ENCODE measurements at regions not wholly inside any gene's neighbourhood (a gene's known extent, or its start where the extent isn't known, plus 50 kb on each side); places are given as distances from the start of the nearest gene placed in this dataset.

GRCh38 chr6:90739339-90739738 is 152.5 kb upstream of the MAP3K7 start:
- Histone ChIP-seq H3K4me3 (ENCODE audit: low read length) (no peak overlapping the region), H3K4me1 (ENCODE audit: control insufficient read depth, insufficient read depth, low read length) (no peaks in the 10 kb centered on the region), H3K9me3 (ENCODE audit: control insufficient read depth, low read length) (no peaks in the 10 kb centered on the region), H3K27me3 (ENCODE audit: control insufficient read depth, insufficient read depth) (no peaks in the 10 kb centered on the region), H3K27ac (ENCODE audit: low read length) (no peak overlapping the region)
- ATAC-seq (no peak), DNase-seq (no peak)
- WGBS: 68% methylated on average over 7 of the region's 7 CpGs
- intact Hi-C loops (cut with DNase I): no loop called here

GRCh38 chr6:90730151-90730673 is 143.3 kb upstream of the MAP3K7 start:
- intact Hi-C loops (cut with DNase I): no loop called here
- no peak for DNase-seq
- Histone ChIP-seq H3K9me3 (ENCODE audit: control insufficient read depth, low read length) (no peaks in the 10 kb centered on the region), H3K4me1 (ENCODE audit: control insufficient read depth, insufficient read depth, low read length) (no peaks in the 10 kb centered on the region), H3K4me3 (ENCODE audit: low read length) (no peak overlapping the region), H3K27me3 (ENCODE audit: control insufficient read depth, insufficient read depth) (no peaks in the 10 kb centered on the region), H3K27ac (ENCODE audit: low read length) (no peak overlapping the region)
- 78% methylated on average over 2 of the region's 2 CpGs for WGBS
- ATAC-seq: no peak

- DNase-seq (no peak), ATAC-seq (no peak)
- Histone ChIP-seq H3K27ac (ENCODE audit: low read length) (no peak overlapping the region), H3K4me3 (ENCODE audit: low read length) (no peak overlapping the region), H3K9me3 (ENCODE audit: control insufficient read depth, low read length) (no peaks in the 10 kb centered on the region), H3K4me1 (ENCODE audit: control insufficient read depth, insufficient read depth, low read length) (no peaks in the 10 kb centered on the region), H3K27me3 (ENCODE audit: control insufficient read depth, insufficient read depth) (no peaks in the 10 kb centered on the region)
- 79% methylated on average over 2 of the region's 2 CpGs for WGBS
- intact Hi-C loops (cut with DNase I): no loop called here
Measured at GRCh38 chr6:90729057-90729456, 142.2 kb upstream of the MAP3K7 start.

- Histone ChIP-seq H3K4me1 (ENCODE audit: control insufficient read depth, insufficient read depth, low read length) (no peaks in the 10 kb centered on the region), H3K9me3 (ENCODE audit: control insufficient read depth, low read length) (no peaks in the 10 kb centered on the region), H3K4me3 (ENCODE audit: low read length) (no peak overlapping the region), H3K27me3 (ENCODE audit: control insufficient read depth, insufficient read depth) (no peaks in the 10 kb centered on the region), H3K27ac (ENCODE audit: low read length) (no peak overlapping the region)
- intact Hi-C loops (cut with DNase I): no loop called here
- ATAC-seq (no peak), DNase-seq (no peak)
- WGBS: 79% methylated on average over 2 of the region's 2 CpGs
Measured at GRCh38 chr6:90722648-90723047, 135.8 kb upstream of the MAP3K7 start.

- no peak for ATAC-seq
- Histone ChIP-seq H3K27ac (ENCODE audit: low read length) (no peak overlapping the region), H3K4me1 (ENCODE audit: control insufficient read depth, insufficient read depth, low read length) (no peaks in the 10 kb centered on the region), H3K9me3 (ENCODE audit: control insufficient read depth, low read length) (no peaks in the 10 kb centered on the region), H3K4me3 (ENCODE audit: low read length) (no peak overlapping the region), H3K27me3 (ENCODE audit: control insufficient read depth, insufficient read depth) (no peaks in the 10 kb centered on the region)
- WGBS: 68% methylated on average over 1 of the region's 1 CpG
- intact Hi-C loops (cut with DNase I): no loop called here
- DNase-seq: no peak
Measured at GRCh38 chr6:90720404-90720803, 133.5 kb upstream of the MAP3K7 start.

- no peak for ATAC-seq
- no peak overlapping the region for H3K27ac ChIP-seq (ENCODE audit: low read length)
- DNase-seq: no peak
- no peak overlapping the region for H3K4me3 ChIP-seq (ENCODE audit: low read length)
- WGBS: 63% methylated on average over 3 of the region's 3 CpGs
- no peaks in the 10 kb centered on the region for H3K9me3 ChIP-seq (ENCODE audit: control insufficient read depth, low read length)
- H3K27me3 ChIP-seq (ENCODE audit: control insufficient read depth, insufficient read depth): no peaks in the 10 kb centered on the region
- intact Hi-C loops (cut with DNase I): no loop called here
- no peaks in the 10 kb centered on the region for H3K4me1 ChIP-seq (ENCODE audit: control insufficient read depth, insufficient read depth, low read length)
Measured at GRCh38 chr6:90719321-90720195, 132.7 kb upstream of the MAP3K7 start.

- DNase-seq (no peak), ATAC-seq (no peak)
- Histone ChIP-seq H3K4me3 (ENCODE audit: low read length) (no peak overlapping the region), H3K27ac (ENCODE audit: low read length) (no peak overlapping the region), H3K4me1 (ENCODE audit: control insufficient read depth, insufficient read depth, low read length) (no peaks in the 10 kb centered on the region), H3K9me3 (ENCODE audit: control insufficient read depth, low read length) (no peaks in the 10 kb centered on the region), H3K27me3 (ENCODE audit: control insufficient read depth, insufficient read depth) (no peaks in the 10 kb centered on the region)
- intact Hi-C loops (cut with DNase I): no loop called here
- WGBS: 41% methylated on average over 1 of the region's 1 CpG
Measured at GRCh38 chr6:90716376-90716775, 129.5 kb upstream of the MAP3K7 start.

- Histone ChIP-seq H3K4me3 (ENCODE audit: low read length) (no peak overlapping the region), H3K27me3 (ENCODE audit: control insufficient read depth, insufficient read depth) (no peaks in the 10 kb centered on the region), H3K27ac (ENCODE audit: low read length) (no peak overlapping the region), H3K4me1 (ENCODE audit: control insufficient read depth, insufficient read depth, low read length) (no peaks in the 10 kb centered on the region), H3K9me3 (ENCODE audit: control insufficient read depth, low read length) (no peaks in the 10 kb centered on the region)
- DNase-seq (no peak), ATAC-seq (no peak)
- intact Hi-C loops (cut with DNase I): no loop called here
- WGBS: 68% methylated on average over 13 of the region's 13 CpGs
Measured at GRCh38 chr6:90715093-90715655, 128.3 kb upstream of the MAP3K7 start.

- H3K27ac ChIP-seq (ENCODE audit: low read length): no peak overlapping the region
- DNase-seq (no peak), ATAC-seq (no peak)
- H3K4me3 ChIP-seq (ENCODE audit: low read length): no peak overlapping the region
- intact Hi-C loops (cut with DNase I): no loop called here
- no peaks in the 10 kb centered on the region for H3K27me3 ChIP-seq (ENCODE audit: control insufficient read depth, insufficient read depth)
- no peaks in the 10 kb centered on the region for H3K4me1 ChIP-seq (ENCODE audit: control insufficient read depth, insufficient read depth, low read length)
- no peaks in the 10 kb centered on the region for H3K9me3 ChIP-seq (ENCODE audit: control insufficient read depth, low read length)
Measured at GRCh38 chr6:90714319-90714718, 127.4 kb upstream of the MAP3K7 start.

GRCh38 chr6:90712114-90712513 is 125.2 kb upstream of the MAP3K7 start:
- H3K4me1 ChIP-seq (ENCODE audit: control insufficient read depth, insufficient read depth, low read length): no peaks in the 10 kb centered on the region
- no peaks in the 10 kb centered on the region for H3K27me3 ChIP-seq (ENCODE audit: control insufficient read depth, insufficient read depth)
- no peak overlapping the region for H3K4me3 ChIP-seq (ENCODE audit: low read length)
- DNase-seq (no peak), ATAC-seq (no peak)
- H3K27ac ChIP-seq (ENCODE audit: low read length): no peak overlapping the region
- intact Hi-C loops (cut with DNase I): no loop called here
- H3K9me3 ChIP-seq (ENCODE audit: control insufficient read depth, low read length): no peaks in the 10 kb centered on the region
- 71% methylated on average over 8 of the region's 8 CpGs for WGBS

GRCh38 chr6:90709431-90709996 is 122.6 kb upstream of the MAP3K7 start:
- Histone ChIP-seq H3K4me3 (ENCODE audit: low read length) (no peak overlapping the region), H3K27me3 (ENCODE audit: control insufficient read depth, insufficient read depth) (no peaks in the 10 kb centered on the region), H3K9me3 (ENCODE audit: control insufficient read depth, low read length) (no peaks in the 10 kb centered on the region), H3K27ac (ENCODE audit: low read length) (no peak overlapping the region), H3K4me1 (ENCODE audit: control insufficient read depth, insufficient read depth, low read length) (no peaks in the 10 kb centered on the region)
- 59% methylated on average over 3 of the region's 3 CpGs for WGBS
- intact Hi-C loops (cut with DNase I): no loop called here
- ATAC-seq (no peak), DNase-seq (no peak)
